Testis (tissue), 2 donors: ENCODE measurements at regions not wholly inside any gene's neighbourhood (a gene's known extent, or its start where the extent isn't known, plus 50 kb on each side); places are given as distances from the start of the nearest gene placed in this dataset.

Source experiments
- DNase-seq: peaks from one replicate; pipeline ENCODE4 v3.0.0-alpha.2; 2019
- H3K27ac ChIP-seq, 2 donors: fragments of 200-600 bp; sonication (generic); one replicate each; pipeline ENCODE4 v1.5.1; 2019
- H3K27me3 ChIP-seq: fragments of 200-600 bp; sonication (generic); one replicate; pipeline ENCODE4 v1.5.1; 2019
- H3K36me3 ChIP-seq: fragments of 200-600 bp; sonication (generic); one replicate; pipeline ENCODE4 v1.5.1; 2017; ENCODE audit warnings: low read depth; ENCODE audit errors: missing control alignments
- H3K4me1 ChIP-seq: fragments of 200-600 bp; sonication (generic); one replicate; pipeline ENCODE4 v1.5.1; 2019
- H3K4me3 ChIP-seq, 2 donors: fragments of 200-600 bp; sonication (generic); one replicate each; pipeline ENCODE4 v1.5.1; 2017 to 2019
- H3K9me3 ChIP-seq: fragments of 200-600 bp; sonication (generic); one replicate; pipeline ENCODE4 v1.5.1; 2017
- POLR2A ChIP-seq: fragments of 450-650 bp; IDR thresholded peaks from one replicate; pipeline ENCODE4 v1.6.1; 2017; ENCODE audit warnings: antibody characterized with exemption, mild to moderate bottlenecking, moderate library complexity
- WGBS, 2 donors: methylation state at CpG; one replicate each; pipeline ENCODE4 v1.1.5; 2018; 5-methylcytosine and 5-hydroxymethylcytosine counted together
- intact Hi-C: fragments of 100-400 bp; cut with DNase I; formaldehyde crosslinking; loops from one replicate; pipeline ENCODE4 v1.15.1; 2023; ENCODE audit warnings: low total_unique reads
- TF ChIP-seq, protein P1 (sequence below), 3 experiments: fragments of 450-650 bp in 2 of 3; fragments of 200-600 bp in 1 of 3; sonication (generic) in 1 of 3; IDR thresholded peaks; one replicate each; pipeline ENCODE4 v1.5.1; 2016 to 2019; ENCODE audit warnings: antibody characterized with exemption in 3 of 3, mild to moderate bottlenecking in 2 of 3, moderate library complexity in 1 of 3

DNA sequence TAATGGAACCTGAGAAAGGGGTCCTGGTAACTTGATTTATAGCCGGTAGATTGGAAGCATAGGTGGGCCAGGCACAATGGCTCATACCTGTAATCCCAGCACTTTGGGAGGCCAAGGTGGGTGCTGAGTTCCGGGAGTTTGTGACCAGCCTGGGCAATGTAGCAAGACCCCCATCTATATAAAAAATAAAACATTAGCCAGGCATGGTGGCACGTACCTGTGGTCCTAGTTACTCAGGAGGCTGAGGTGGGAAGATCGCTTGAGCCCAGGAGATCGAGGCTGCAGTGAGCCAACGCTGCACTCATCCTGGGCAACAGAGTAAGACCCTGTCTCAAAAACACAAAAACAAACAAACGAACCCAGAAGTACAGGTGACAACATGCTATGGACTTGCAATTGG, 76.5 kb downstream of the ZNF281 start:
- intact Hi-C loops, result no loop called here
- no peak for TF ChIP-seq POLR2A
- TF ChIP-seq, protein P1, sequence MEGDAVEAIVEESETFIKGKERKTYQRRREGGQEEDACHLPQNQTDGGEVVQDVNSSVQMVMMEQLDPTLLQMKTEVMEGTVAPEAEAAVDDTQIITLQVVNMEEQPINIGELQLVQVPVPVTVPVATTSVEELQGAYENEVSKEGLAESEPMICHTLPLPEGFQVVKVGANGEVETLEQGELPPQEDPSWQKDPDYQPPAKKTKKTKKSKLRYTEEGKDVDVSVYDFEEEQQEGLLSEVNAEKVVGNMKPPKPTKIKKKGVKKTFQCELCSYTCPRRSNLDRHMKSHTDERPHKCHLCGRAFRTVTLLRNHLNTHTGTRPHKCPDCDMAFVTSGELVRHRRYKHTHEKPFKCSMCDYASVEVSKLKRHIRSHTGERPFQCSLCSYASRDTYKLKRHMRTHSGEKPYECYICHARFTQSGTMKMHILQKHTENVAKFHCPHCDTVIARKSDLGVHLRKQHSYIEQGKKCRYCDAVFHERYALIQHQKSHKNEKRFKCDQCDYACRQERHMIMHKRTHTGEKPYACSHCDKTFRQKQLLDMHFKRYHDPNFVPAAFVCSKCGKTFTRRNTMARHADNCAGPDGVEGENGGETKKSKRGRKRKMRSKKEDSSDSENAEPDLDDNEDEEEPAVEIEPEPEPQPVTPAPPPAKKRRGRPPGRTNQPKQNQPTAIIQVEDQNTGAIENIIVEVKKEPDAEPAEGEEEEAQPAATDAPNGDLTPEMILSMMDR (IDR thresholded peaks at IDR 0.05), result no peak
- Histone ChIP-seq H3K4me3 (no peak overlapping the region), H3K36me3 (no peaks in the 10 kb centered on the region), H3K9me3 (no peaks in the 10 kb centered on the region), H3K27ac (no peak overlapping the region), H3K4me1 (no peaks in the 10 kb centered on the region), H3K27me3 (no peaks in the 10 kb centered on the region)
- 95 to 96% methylated on average over 7 of the region's 7 CpGs for WGBS, 2 donors
- no peak for DNase-seq

DNA sequence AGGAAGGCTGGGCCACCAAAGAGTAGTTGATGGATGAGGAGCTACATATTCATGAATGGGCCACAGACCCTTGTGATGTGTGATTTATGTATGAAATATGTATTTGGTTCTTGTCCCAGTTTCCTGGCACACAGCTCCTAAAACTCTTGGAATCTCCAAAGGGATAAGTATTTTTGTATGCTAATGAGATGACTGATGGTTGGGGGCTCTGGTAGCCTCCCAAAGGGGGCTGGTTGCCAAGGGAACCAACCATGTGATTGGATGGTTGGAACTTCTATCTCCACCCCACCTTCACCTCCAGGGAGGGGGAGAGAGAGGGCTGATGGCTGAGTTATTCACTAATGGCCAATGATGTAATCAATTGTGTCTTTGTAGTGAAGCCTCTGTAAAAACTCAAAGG, 77.1 kb downstream of the ZNF281 start:
- no peak for TF ChIP-seq POLR2A
- TF ChIP-seq, protein P1 (IDR thresholded peaks at IDR 0.05), result no peak
- no peak for DNase-seq
- Histone ChIP-seq H3K36me3 (no peaks in the 10 kb centered on the region), H3K9me3 (no peaks in the 10 kb centered on the region), H3K4me3 (no peak overlapping the region), H3K27ac (no peak overlapping the region), H3K4me1 (no peaks in the 10 kb centered on the region), H3K27me3 (no peaks in the 10 kb centered on the region)
- intact Hi-C loops, result no loop called here

DNA sequence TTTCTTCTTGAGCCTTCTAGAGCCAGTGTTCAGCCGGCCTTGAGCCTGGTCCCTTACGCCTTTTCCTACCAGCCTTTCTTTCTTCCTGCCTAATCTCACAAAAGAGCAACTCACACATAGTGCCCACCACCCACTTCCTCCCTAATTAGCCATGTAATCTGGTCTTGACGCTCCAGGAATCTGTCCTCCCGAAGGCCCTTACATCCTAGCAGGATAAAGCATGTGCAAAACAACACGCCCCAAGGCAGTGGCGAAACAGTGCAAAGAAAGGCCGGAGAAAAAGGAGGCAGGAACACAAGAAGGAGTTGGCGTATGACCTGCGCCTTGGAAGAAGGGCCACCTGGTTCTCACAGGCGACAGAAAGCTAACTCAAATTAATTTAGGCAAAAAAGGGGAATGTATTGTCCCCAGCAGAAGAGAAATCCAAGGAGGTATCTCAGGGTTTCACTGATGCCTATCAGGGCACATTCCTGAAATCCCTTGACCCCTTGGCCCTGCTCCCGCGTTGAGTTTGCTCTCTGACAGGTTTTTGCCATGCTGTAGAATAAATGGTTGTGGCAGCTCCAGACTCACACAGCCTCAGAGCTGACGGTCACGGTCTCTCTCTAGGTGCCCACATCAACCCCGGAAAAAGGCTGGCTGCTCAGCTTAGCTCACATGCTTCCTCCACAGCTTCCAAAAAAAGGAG, 79.0 kb downstream of the ZNF281 start:
- TF ChIP-seq, protein P1 (IDR thresholded peaks at IDR 0.05), result no peak
- TF ChIP-seq POLR2A, result no peak
- H3K4me1 ChIP-seq, result no peaks in the 10 kb centered on the region
- DNase-seq, result no peak
- no peaks in the 10 kb centered on the region for H3K36me3 ChIP-seq
- H3K4me3 ChIP-seq, result no peak overlapping the region
- no peaks in the 10 kb centered on the region for H3K27me3 ChIP-seq
- no peaks in the 10 kb centered on the region for H3K9me3 ChIP-seq
- intact Hi-C loops, result no loop called here
- 64 to 65% methylated on average over 15 of the region's 15 CpGs for WGBS, 2 donors
- H3K27ac ChIP-seq, result no peak overlapping the region

DNA sequence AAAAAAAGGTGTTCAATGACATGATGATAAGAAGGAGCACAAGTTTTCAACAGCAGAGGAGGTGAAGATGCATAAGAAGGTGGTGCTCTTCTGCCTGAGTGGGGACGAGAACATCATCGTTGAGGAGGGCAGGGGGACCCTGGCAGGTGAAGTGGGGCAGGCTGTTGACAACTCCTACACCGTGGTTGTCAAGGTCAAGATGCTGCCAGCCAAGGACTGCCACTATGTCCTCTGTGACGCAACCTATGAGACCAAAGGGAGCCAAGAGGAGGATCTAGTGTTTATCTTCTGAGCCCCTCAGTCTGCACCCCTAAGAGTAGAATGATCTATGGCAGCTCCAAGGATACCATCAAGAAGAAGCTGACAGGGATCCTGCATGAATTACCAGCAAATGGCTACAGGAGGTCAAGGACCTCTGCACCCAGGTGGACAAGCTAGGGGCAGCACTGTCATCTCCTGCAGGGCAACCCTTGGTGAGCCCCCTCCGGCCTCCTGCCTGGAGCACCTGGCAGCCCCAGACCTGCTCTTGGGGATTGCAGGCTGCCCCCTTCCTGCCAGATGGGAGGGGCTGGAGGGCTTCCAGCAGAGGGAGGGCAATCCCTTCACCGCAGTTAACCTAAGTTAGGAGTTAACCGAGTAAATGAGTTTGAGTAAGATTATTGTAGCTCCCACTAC, 80.5 kb downstream of the ZNF281 start:
- no peak overlapping the region for H3K4me3 ChIP-seq
- intact Hi-C loops, result no loop called here
- no peak overlapping the region for H3K27ac ChIP-seq
- no peaks in the 10 kb centered on the region for H3K36me3 ChIP-seq
- no peak for DNase-seq
- no peak for TF ChIP-seq POLR2A
- TF ChIP-seq, protein P1 (IDR thresholded peaks at IDR 0.05), result no peak
- no peaks in the 10 kb centered on the region for H3K4me1 ChIP-seq
- WGBS, 2 donors, result 80 to 83% methylated on average over 6 to 7 of the region's 7 CpGs
- H3K27me3 ChIP-seq, result no peaks in the 10 kb centered on the region
- H3K9me3 ChIP-seq, result no peaks in the 10 kb centered on the region

DNA sequence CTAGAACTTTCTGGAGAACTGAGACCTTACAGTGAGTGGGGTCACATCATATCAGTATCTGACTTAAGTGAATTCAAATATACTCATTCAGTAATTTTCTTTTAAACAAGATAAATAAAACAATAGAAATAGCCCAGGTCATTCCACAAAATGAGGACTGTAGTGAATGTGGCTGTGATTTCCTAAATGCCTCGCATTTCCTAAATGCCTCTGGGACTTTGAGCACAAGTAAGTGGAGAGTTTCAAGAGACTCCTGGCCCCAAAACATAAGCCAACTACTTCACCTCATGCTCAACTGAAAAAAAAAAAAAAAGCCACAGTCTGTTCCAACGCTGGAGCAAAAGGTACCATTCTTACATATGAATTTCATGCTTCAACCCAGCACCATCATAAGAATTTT, 81.5 kb downstream of the ZNF281 start:
- intact Hi-C loops, result no loop called here
- H3K27me3 ChIP-seq, result no peaks in the 10 kb centered on the region
- DNase-seq, result no peak
- H3K4me3 ChIP-seq, result no peak overlapping the region
- H3K4me1 ChIP-seq, result no peaks in the 10 kb centered on the region
- no peak for TF ChIP-seq POLR2A
- TF ChIP-seq, protein P1 (IDR thresholded peaks at IDR 0.05), result no peak
- H3K36me3 ChIP-seq, result no peaks in the 10 kb centered on the region
- no peaks in the 10 kb centered on the region for H3K9me3 ChIP-seq
- no peak overlapping the region for H3K27ac ChIP-seq
- WGBS, 2 donors, result 94 to 95% methylated on average over 2 of the region's 2 CpGs
